Ovary (tissue), 7 donors: ENCODE measurements at regions not wholly inside any gene's neighbourhood (a gene's known extent, or its start where the extent isn't known, plus 50 kb on each side); places are given as distances from the start of the nearest gene placed in this dataset.

ENCODE experiments used
- DNase-seq, 5 donors: peaks; one replicate each; pipeline ENCODE4 v3.0.0-alpha.2; 2019 to 2020
- H3K27ac ChIP-seq, 2 donors: fragments of 200-600 bp; one replicate each; pipeline versions ENCODE4 v1.5.1 to v1.8.0; 2019 to 2022
- H3K27me3 ChIP-seq: fragments of 200-600 bp; one replicate; pipeline ENCODE4 v1.8.0; 2022
- H3K36me3 ChIP-seq: fragments of 200-600 bp; sonication (generic); one replicate; pipeline ENCODE4 v1.5.1; 2019
- H3K4me1 ChIP-seq: one replicate; pipeline ENCODE4 v1.8.1; 2013; ENCODE audit warnings: mild to moderate bottlenecking, moderate library complexity; ENCODE audit not compliant: insufficient read depth
- H3K4me3 ChIP-seq: fragments of 200-600 bp; sonication (generic); one replicate; pipeline ENCODE4 v1.5.1; 2017
- H3K9me3 ChIP-seq, 2 donors: fragments of 200-600 bp in 1 of 2; sonication (generic) in 1 of 2; one replicate each; pipeline versions ENCODE4 v1.5.1 to v1.8.1; 2013 to 2019; ENCODE audit warnings: mild to moderate bottlenecking in 1 of 2, moderate library complexity in 1 of 2
- CTCF ChIP-seq, 3 donors: fragments of 450-650 bp in 2 of 3; fragments of 200-600 bp in 1 of 3; IDR thresholded peaks; one replicate each; pipeline versions ENCODE4 v1.5.1 to v1.8.0; 2016 to 2022; ENCODE audit warnings: antibody characterized with exemption in 3 of 3, mild to moderate bottlenecking in 1 of 3
- EP300 ChIP-seq: sonication (generic); formaldehyde crosslinking; IDR thresholded peaks from one replicate; pipeline ENCODE4 v1.6.1; 2017; ENCODE audit warnings: antibody characterized with exemption
- POLR2A ChIP-seq: fragments of 450-650 bp; IDR thresholded peaks from one replicate; pipeline ENCODE4 v1.6.1; 2017; ENCODE audit warnings: antibody characterized with exemption, mild to moderate bottlenecking, moderate library complexity
- WGBS, 3 donors: extraction: QIAGEN DNeasy Blood & Tissue Kit in 1 of 3; methylation state at CpG; one replicate each; pipeline versions ENCODE4 v1.1.5 to v1.1.7; 2013 to 2017; 5-methylcytosine and 5-hydroxymethylcytosine counted together
- intact Hi-C, 4 donors: fragments of 100-400 bp; cut with DNase I; formaldehyde crosslinking; loops; one replicate each; pipeline versions ENCODE4 v1.11.0 to v1.15.1; 2022 to 2023
- donor health status: DM: no; HTN: no; CAD: no; lungs with moderate emphysema.
- donor health status: DM: no; HTN: no; CAD: no.
- donor health status: Bipolar disorder and iron deficiency.
- donor health status: DM: no; HTN: no; CAD: no.
- donor health status: DM: yes; HTN: yes; CAD: no.

- TF ChIP-seq POLR2A (no peak), EP300 (no peak), CTCF (IDR thresholded peaks at IDR 0.05) (no peak)
- intact Hi-C loops: no loop called here
- Histone ChIP-seq H3K27me3 (no peaks in the 10 kb centered on the region), H3K36me3 (no peaks in the 10 kb centered on the region), H3K4me3 (no peak overlapping the region), H3K9me3 (no peaks in the 10 kb centered on the region), H3K4me1 (no peaks in the 10 kb centered on the region), H3K27ac (no peak overlapping the region)
- 68 to 80% (median 69%) methylated on average over 3 of the region's 3 CpGs for WGBS, 3 donors
- DNase-seq: no peak
These were observed 595.1 kb downstream of the RAB28 start for GRCh38 chr4:12889054-12889453.

- intact Hi-C loops: no loop called here
- H3K9me3 ChIP-seq: no peaks in the 10 kb centered on the region
- H3K27ac ChIP-seq: no peak overlapping the region
- H3K36me3 ChIP-seq: no peaks in the 10 kb centered on the region
- WGBS, 3 donors: 43 to 50% (median 47%) methylated on average over 20 of the region's 20 CpGs
- H3K4me3 ChIP-seq: no peak overlapping the region
- TF ChIP-seq CTCF (IDR thresholded peaks at IDR 0.05): no peak
- no peak for TF ChIP-seq EP300
- no peak for TF ChIP-seq POLR2A
- H3K4me1 ChIP-seq: no peaks in the 10 kb centered on the region
- DNase-seq: no peak
- no peaks in the 10 kb centered on the region for H3K27me3 ChIP-seq
These were observed 599.0 kb downstream of the RAB28 start for GRCh38 chr4:12884846-12885796.

GRCh38 chr4:12881945-12882584, 602.1 kb downstream of the RAB28 start:
- H3K9me3 ChIP-seq: no peaks in the 10 kb centered on the region
- 79 to 81% (median 81%) methylated on average over 3 of the region's 3 CpGs for WGBS, 3 donors

GRCh38 chr4:12880844-12881243, 603.3 kb downstream of the RAB28 start:
- WGBS, 3 donors: 90 to 91% (median 91%) methylated on average over 2 of the region's 2 CpGs
- DNase-seq: no peak
- Histone ChIP-seq H3K4me3 (no peak overlapping the region), H3K27me3 (no peaks in the 10 kb centered on the region), H3K9me3 (no peaks in the 10 kb centered on the region), H3K36me3 (no peaks in the 10 kb centered on the region), H3K4me1 (no peaks in the 10 kb centered on the region), H3K27ac (no peak overlapping the region)
- intact Hi-C loops: no loop called here
- TF ChIP-seq POLR2A (no peak), CTCF (IDR thresholded peaks at IDR 0.05) (no peak), EP300 (no peak)

More at GRCh38 chr4:12881945-12882584, 602.1 kb downstream of the RAB28 start:
- intact Hi-C loops: no loop called here
- Histone ChIP-seq H3K36me3 (no peaks in the 10 kb centered on the region), H3K27me3 (no peaks in the 10 kb centered on the region), H3K27ac (no peak overlapping the region), H3K4me1 (no peaks in the 10 kb centered on the region), H3K4me3 (no peak overlapping the region)
- DNase-seq: no peak
- no peak for TF ChIP-seq EP300
- no peak for TF ChIP-seq CTCF (IDR thresholded peaks at IDR 0.05)
- TF ChIP-seq POLR2A: no peak
